ENCODE measurements at regions not wholly inside any gene's neighbourhood (a gene's known extent, or its start where the extent isn't known, plus 50 kb on each side); places are given as distances from the start of the nearest gene placed in this dataset.
"Not testable (repeated sequence)": the region's sequence is repeated elsewhere in the genome, so short reads cannot be mapped to it uniquely, and the experiment has no call there.

DNA sequence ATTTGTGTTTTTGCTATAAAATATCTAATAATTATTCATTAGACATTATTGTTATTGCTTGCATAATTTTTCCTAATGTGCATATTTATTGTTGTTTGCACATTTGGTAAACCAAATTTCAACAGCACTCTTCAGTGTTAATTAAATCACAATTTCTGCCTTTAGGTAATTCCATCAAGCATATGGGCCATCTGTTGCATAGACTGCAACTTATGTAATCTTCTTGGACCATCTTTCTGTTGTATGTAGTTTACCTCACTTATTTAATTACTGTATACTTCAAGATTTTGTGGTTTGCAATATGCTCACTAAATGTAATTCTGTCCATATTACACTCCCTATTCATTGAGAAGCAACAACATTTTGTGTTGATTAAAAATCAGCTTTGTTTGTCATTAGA is 1360.1 kb downstream of the REEP3 start:
- Histone ChIP-seq H3F3A (ENCODE audit: insufficient read depth, low read length) (no peaks in the 10 kb centered on the region), H3K27me3 (replicated peaks; ENCODE audit: insufficient read depth, low read length) (no peaks in the 10 kb centered on the region), H3K9me2 (replicated peaks; ENCODE audit: insufficient read depth, low read length) (no peaks in the 10 kb centered on the region), H3K9me3 (replicated peaks; ENCODE audit: insufficient read depth, low read length) (no peaks in the 10 kb centered on the region), H4K20me1 (ENCODE audit: insufficient read depth, low read length) (no peaks in the 10 kb centered on the region), H3K4me3 (ENCODE audit: low read length) (no peak overlapping the region), H2AFZ (ENCODE audit: low read length) (no peak overlapping the region), H3K36me3 (replicated peaks; ENCODE audit: insufficient read depth, low read length) (no peaks in the 10 kb centered on the region), H3K4me2 (ENCODE audit: low read depth, low read length) (no peak overlapping the region), H3K79me2 (ENCODE audit: low read length) (no peaks in the 10 kb centered on the region), H3K27ac (ENCODE audit: low read length) (no peak overlapping the region), H3K4me1 (ENCODE audit: low read length) (no peaks in the 10 kb centered on the region), H3K9ac (ENCODE audit: low read length) (no peak overlapping the region)
- no peak for DNase-seq
- TF ChIP-seq EZH2 (optimal IDR thresholded peaks at IDR 0.05; ENCODE audit: low read depth, low read length) (no peak), EZH2phosphoT487 (IDR thresholded peaks at IDR 0.05; ENCODE audit: low read length) (no peak)
- TF ChIP-seq, protein P1, sequence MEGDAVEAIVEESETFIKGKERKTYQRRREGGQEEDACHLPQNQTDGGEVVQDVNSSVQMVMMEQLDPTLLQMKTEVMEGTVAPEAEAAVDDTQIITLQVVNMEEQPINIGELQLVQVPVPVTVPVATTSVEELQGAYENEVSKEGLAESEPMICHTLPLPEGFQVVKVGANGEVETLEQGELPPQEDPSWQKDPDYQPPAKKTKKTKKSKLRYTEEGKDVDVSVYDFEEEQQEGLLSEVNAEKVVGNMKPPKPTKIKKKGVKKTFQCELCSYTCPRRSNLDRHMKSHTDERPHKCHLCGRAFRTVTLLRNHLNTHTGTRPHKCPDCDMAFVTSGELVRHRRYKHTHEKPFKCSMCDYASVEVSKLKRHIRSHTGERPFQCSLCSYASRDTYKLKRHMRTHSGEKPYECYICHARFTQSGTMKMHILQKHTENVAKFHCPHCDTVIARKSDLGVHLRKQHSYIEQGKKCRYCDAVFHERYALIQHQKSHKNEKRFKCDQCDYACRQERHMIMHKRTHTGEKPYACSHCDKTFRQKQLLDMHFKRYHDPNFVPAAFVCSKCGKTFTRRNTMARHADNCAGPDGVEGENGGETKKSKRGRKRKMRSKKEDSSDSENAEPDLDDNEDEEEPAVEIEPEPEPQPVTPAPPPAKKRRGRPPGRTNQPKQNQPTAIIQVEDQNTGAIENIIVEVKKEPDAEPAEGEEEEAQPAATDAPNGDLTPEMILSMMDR (IDR thresholded peaks at IDR 0.05; ENCODE audit: low read length), result no peak

DNA sequence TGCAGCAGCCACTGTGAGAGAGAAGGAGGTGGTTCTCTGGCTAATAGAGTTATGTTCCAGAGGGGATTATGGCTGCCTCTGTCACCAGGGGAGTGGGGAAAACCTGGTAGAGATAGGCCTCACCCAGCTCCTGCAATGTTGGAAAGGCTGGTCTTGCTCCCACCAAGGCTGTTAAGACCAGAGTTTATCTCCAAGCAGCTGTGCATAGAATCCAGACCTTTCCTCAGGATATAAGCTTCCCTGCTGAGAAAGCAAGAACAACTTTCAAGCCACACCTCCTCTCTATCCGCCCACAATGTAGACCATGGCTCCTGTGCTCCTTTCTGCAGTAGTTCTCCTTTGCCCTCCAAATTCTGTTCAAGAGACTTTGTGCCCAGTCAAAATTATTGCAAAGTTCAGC is 1375.4 kb downstream of the REEP3 start:
- no peak overlapping the region for H2AFZ ChIP-seq (ENCODE audit: low read length)
- no peak for DNase-seq
- no peaks in the 10 kb centered on the region for H3F3A ChIP-seq (ENCODE audit: insufficient read depth, low read length)
- no peaks in the 10 kb centered on the region for H3K9me3 ChIP-seq (replicated peaks; ENCODE audit: insufficient read depth, low read length)
- H3K4me2 ChIP-seq (ENCODE audit: low read depth, low read length), result no peak overlapping the region
- H3K27ac ChIP-seq (ENCODE audit: low read length), result no peak overlapping the region
- H3K36me3 ChIP-seq (replicated peaks; ENCODE audit: insufficient read depth, low read length), result no peaks in the 10 kb centered on the region
- TF ChIP-seq EZH2phosphoT487 (IDR thresholded peaks at IDR 0.05; ENCODE audit: low read length), result no peak
- TF ChIP-seq, protein P1 (IDR thresholded peaks at IDR 0.05; ENCODE audit: low read length), result no peak
- TF ChIP-seq EZH2 (optimal IDR thresholded peaks at IDR 0.05; ENCODE audit: low read depth, low read length), result no peak
- H3K9ac ChIP-seq (ENCODE audit: low read length), result no peak overlapping the region
- H3K9me2 ChIP-seq (replicated peaks; ENCODE audit: insufficient read depth, low read length), result no peaks in the 10 kb centered on the region
- no peaks in the 10 kb centered on the region for H3K79me2 ChIP-seq (ENCODE audit: low read length)
- H3K4me1 ChIP-seq (ENCODE audit: low read length), result no peaks in the 10 kb centered on the region
- no peak overlapping the region for H3K4me3 ChIP-seq (ENCODE audit: low read length)
- H3K27me3 ChIP-seq (replicated peaks; ENCODE audit: insufficient read depth, low read length), result no peaks in the 10 kb centered on the region
- no peaks in the 10 kb centered on the region for H4K20me1 ChIP-seq (ENCODE audit: insufficient read depth, low read length)

DNA sequence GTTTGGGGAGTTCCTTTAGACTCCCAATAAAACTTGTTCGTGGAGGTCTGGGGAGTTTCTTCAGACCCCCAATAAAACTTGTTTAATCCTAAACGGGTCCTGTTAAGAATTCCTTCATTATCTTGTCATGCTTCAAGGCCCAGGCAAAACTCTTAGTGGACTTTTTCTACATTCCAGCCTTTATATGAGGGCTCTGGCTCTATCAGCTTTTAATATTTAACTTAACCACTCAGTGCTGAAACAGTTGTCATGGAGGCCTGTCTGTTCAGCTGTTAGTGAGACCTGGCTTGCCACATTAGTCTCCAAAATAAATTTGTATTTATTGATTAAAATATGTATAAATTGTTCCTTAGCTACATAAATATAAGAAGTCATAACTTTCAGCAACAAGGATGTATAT is 1385.1 kb downstream of the REEP3 start:
- H2AFZ ChIP-seq (ENCODE audit: low read length); H4K20me1 ChIP-seq (ENCODE audit: insufficient read depth, low read length); H3K79me2 ChIP-seq (ENCODE audit: low read length); H3K9ac ChIP-seq (ENCODE audit: low read length); H3F3A ChIP-seq (ENCODE audit: insufficient read depth, low read length); H3K9me3 ChIP-seq (replicated peaks; ENCODE audit: insufficient read depth, low read length); H3K4me1 ChIP-seq (ENCODE audit: low read length); H3K36me3 ChIP-seq (replicated peaks; ENCODE audit: insufficient read depth, low read length); H3K4me3 ChIP-seq (ENCODE audit: low read length); H3K27me3 ChIP-seq (replicated peaks; ENCODE audit: insufficient read depth, low read length); H3K4me2 ChIP-seq (ENCODE audit: low read depth, low read length); DNase-seq; H3K9me2 ChIP-seq (replicated peaks; ENCODE audit: insufficient read depth, low read length); H3K27ac ChIP-seq (ENCODE audit: low read length): not testable (repeated sequence)

DNA sequence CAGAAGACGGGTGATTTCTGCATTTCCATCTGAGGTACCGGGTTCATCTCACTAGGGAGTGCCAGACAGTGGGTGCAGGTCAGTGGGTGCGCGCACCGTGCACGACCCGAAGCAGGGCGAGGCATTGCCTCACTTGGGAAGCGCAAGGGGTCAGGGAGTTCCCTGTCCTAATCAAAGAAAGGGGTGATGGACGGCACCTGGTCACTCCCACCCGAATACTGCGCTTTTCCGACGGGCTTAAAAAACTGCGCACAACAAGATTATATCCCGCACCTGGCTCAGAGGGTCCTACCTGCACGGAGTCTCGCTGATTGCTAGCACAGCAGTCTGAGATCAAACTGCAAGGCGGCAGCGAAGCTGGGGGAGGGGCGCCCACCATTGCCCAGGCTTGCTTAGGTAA is 1403.1 kb downstream of the REEP3 start:
- H3K27me3 ChIP-seq (replicated peaks; ENCODE audit: insufficient read depth, low read length); H3K9me3 ChIP-seq (replicated peaks; ENCODE audit: insufficient read depth, low read length); H2AFZ ChIP-seq (ENCODE audit: low read length); DNase-seq; H3K27ac ChIP-seq (ENCODE audit: low read length); H3K36me3 ChIP-seq (replicated peaks; ENCODE audit: insufficient read depth, low read length); H3K4me2 ChIP-seq (ENCODE audit: low read depth, low read length); H3F3A ChIP-seq (ENCODE audit: insufficient read depth, low read length); H3K4me1 ChIP-seq (ENCODE audit: low read length); H3K9ac ChIP-seq (ENCODE audit: low read length); H3K79me2 ChIP-seq (ENCODE audit: low read length); H3K9me2 ChIP-seq (replicated peaks; ENCODE audit: insufficient read depth, low read length); H3K4me3 ChIP-seq (ENCODE audit: low read length); H4K20me1 ChIP-seq (ENCODE audit: insufficient read depth, low read length): not testable (repeated sequence)

Data from MM.1S (cell line).